Neural cell (in vitro differentiated cells): ENCODE measurements at regions not wholly inside any gene's neighbourhood (a gene's known extent, or its start where the extent isn't known, plus 50 kb on each side); places are given as distances from the start of the nearest gene placed in this dataset.

Experiments
- EP300 ChIP-seq: fragments of 450-650 bp; conservative IDR thresholded peaks from 2 replicates; pipeline ENCODE4 v1.6.1; 2014; ENCODE audit warnings: antibody characterized with exemption, mild to moderate bottlenecking, moderate library complexity; ENCODE audit not compliant: poor library complexity, severe bottlenecking
- EZH2 ChIP-seq: fragments of 200-600, 300-800 bp; shearing (Covaris generic), sonication (generic); IDR thresholded peaks from 2 replicates; pipeline ENCODE4 v1.6.1; 2014; ENCODE audit warnings: antibody characterized with exemption, low read length, borderline replicate concordance, mild to moderate bottlenecking; ENCODE audit not compliant: insufficient read depth, poor library complexity, severe bottlenecking
- MXI1 ChIP-seq: fragments of 450-650 bp; conservative IDR thresholded peaks from 2 replicates; pipeline ENCODE4 v1.6.1; 2014; ENCODE audit warnings: antibody characterized with exemption, mild to moderate bottlenecking; ENCODE audit not compliant: poor library complexity, severe bottlenecking
- RAD21 ChIP-seq: fragments of 450-650 bp; conservative IDR thresholded peaks from 2 replicates; pipeline ENCODE4 v1.6.1; 2014; ENCODE audit warnings: antibody characterized with exemption, mild to moderate bottlenecking, moderate library complexity
- TAF1 ChIP-seq: IDR thresholded peaks from 2 replicates; pipeline ENCODE4 v1.6.1; 2012; ENCODE audit warnings: low read depth
- TF ChIP-seq, protein P1 (sequence below): fragments of 450-650 bp; IDR thresholded peaks from 2 replicates; pipeline ENCODE4 v1.5.1; 2014; ENCODE audit warnings: antibody characterized with exemption, mild to moderate bottlenecking, moderate library complexity; ENCODE audit not compliant: poor library complexity, severe bottlenecking

GRCh38 chr10:64041989-64042490 is 520.8 kb downstream of the REEP3 start:
- TF ChIP-seq, protein P1, sequence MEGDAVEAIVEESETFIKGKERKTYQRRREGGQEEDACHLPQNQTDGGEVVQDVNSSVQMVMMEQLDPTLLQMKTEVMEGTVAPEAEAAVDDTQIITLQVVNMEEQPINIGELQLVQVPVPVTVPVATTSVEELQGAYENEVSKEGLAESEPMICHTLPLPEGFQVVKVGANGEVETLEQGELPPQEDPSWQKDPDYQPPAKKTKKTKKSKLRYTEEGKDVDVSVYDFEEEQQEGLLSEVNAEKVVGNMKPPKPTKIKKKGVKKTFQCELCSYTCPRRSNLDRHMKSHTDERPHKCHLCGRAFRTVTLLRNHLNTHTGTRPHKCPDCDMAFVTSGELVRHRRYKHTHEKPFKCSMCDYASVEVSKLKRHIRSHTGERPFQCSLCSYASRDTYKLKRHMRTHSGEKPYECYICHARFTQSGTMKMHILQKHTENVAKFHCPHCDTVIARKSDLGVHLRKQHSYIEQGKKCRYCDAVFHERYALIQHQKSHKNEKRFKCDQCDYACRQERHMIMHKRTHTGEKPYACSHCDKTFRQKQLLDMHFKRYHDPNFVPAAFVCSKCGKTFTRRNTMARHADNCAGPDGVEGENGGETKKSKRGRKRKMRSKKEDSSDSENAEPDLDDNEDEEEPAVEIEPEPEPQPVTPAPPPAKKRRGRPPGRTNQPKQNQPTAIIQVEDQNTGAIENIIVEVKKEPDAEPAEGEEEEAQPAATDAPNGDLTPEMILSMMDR, result no peak
- TF ChIP-seq TAF1 (no peak), MXI1 (no peak), EP300 (no peak), EZH2 (no peak), RAD21 (no peak)
